ENCODE measurements at regions not wholly inside any gene's neighbourhood (a gene's known extent, or its start where the extent isn't known, plus 50 kb on each side); places are given as distances from the start of the nearest gene placed in this dataset.

DNA sequence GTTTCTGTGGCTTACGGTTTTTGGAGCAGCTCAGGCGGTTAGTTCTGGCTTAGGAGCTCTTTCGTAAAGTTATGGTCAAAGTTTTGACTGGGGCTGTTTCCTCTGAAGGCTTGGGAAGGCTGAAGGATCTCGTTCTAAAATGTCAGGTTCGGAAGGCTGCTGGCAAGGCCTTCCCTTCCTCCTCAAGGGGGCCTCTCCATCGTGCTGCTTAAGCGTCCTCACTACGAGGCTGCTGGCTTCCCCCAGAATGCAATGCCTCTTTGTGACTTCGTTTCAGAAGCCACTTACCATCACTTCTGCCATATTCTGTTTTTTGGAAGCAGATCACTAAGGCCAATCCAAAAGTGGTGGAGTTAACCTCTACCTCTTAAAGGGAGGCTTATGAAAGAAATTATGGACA is 1196.4 kb upstream of the TENM3 start:
- TF ChIP-seq EZH2 (IDR thresholded peaks at IDR 0.05) (no peak), POLR2AphosphoS5 (IDR thresholded peaks at IDR 0.05; ENCODE audit: borderline replicate concordance, low read depth, low read length) (no peak), FOXP2 (optimal IDR thresholded peaks at IDR 0.05; ENCODE audit: control extremely low read depth, extremely low read length, insufficient read depth) (no peak)
